Natural killer cell (primary cell): ENCODE measurements at regions not wholly inside any gene's neighbourhood (a gene's known extent, or its start where the extent isn't known, plus 50 kb on each side); places are given as distances from the start of the nearest gene placed in this dataset.
"Not testable (repeated sequence)": the region's sequence is repeated elsewhere in the genome, so short reads cannot be mapped to it uniquely, and the experiment has no call there.

Experiments
- ATAC-seq, 3 donors: fragments of 150-1000 bp in 2 of 3; fragments of 200-7000 bp in 1 of 3; cut with Tn5 transposase; 1 replicate in 1 of 3; 2 replicates in 2 of 3; pipeline ENCODE4 v1.10.0; 2021; ENCODE audit warnings: mild to moderate bottlenecking in 2 of 3, moderate library complexity in 2 of 3
- DNase-seq, 2 donors: peaks; one replicate each; pipeline versions ENCODE4 v3.0.0 to v3.0.0-alpha.2; 2013 to 2021; ENCODE audit warnings: mixed read lengths in 1 of 2
- H3K27ac ChIP-seq: one replicate; pipeline ENCODE4 v1.5.1; 2013; ENCODE audit warnings: mild to moderate bottlenecking, low read length
- H3K27me3 ChIP-seq: one replicate; pipeline ENCODE4 v1.6.1; 2013; ENCODE audit warnings: low read length; ENCODE audit not compliant: control insufficient read depth, insufficient read depth
- H3K36me3 ChIP-seq: one replicate; pipeline ENCODE4 v1.6.1; 2013; ENCODE audit warnings: low read length; ENCODE audit not compliant: control insufficient read depth, insufficient read depth
- H3K4me1 ChIP-seq: one replicate; pipeline ENCODE4 v1.6.1; 2013; ENCODE audit warnings: low read length; ENCODE audit not compliant: control insufficient read depth, insufficient read depth
- H3K4me3 ChIP-seq: one replicate; pipeline ENCODE4 v1.5.1; 2013; ENCODE audit warnings: low read length
- H3K9me3 ChIP-seq: one replicate; pipeline ENCODE4 v1.6.1; 2013; ENCODE audit warnings: low read length; ENCODE audit not compliant: control insufficient read depth, insufficient read depth
- H3K27ac Mint-ChIP-seq, 2 donors: one replicate each; pipeline ENCODE4 v1.8.0; 2022; ENCODE audit warnings: mild to moderate bottlenecking in 2 of 2, mixed read lengths in 2 of 2, moderate library complexity in 1 of 2
- H3K27me3 Mint-ChIP-seq, 2 donors: one replicate each; pipeline ENCODE4 v1.8.0; 2022; ENCODE audit warnings: low read depth in 2 of 2, mixed read lengths in 2 of 2
- H3K36me3 Mint-ChIP-seq: one replicate; pipeline ENCODE4 v1.8.0; 2022; ENCODE audit warnings: mixed read lengths
- H3K4me1 Mint-ChIP-seq, 2 donors: one replicate each; pipeline ENCODE4 v1.8.0; 2022; ENCODE audit warnings: mixed read lengths in 2 of 2
- H3K4me3 Mint-ChIP-seq: one replicate; pipeline ENCODE4 v1.8.0; 2022; ENCODE audit warnings: mild to moderate bottlenecking, moderate library complexity, mixed read lengths
- H3K9me3 Mint-ChIP-seq, 2 donors: one replicate each; pipeline ENCODE4 v1.8.0; 2022; ENCODE audit warnings: mixed read lengths in 2 of 2
- CTCF ChIP-seq: fragments of 200-600 bp; IDR thresholded peaks from one replicate; pipeline ENCODE4 v1.8.0; 2022; ENCODE audit warnings: antibody characterized with exemption
- WGBS: methylation state at CpG from one replicate; pipeline ENCODE4 v1.1.7; 2013; ENCODE audit warnings: missing lambda C conversion rate; ENCODE audit not compliant: insufficient coverage; 5-methylcytosine and 5-hydroxymethylcytosine counted together
- intact Hi-C: fragments of 100-400 bp; cut with micrococcal nuclease; formaldehyde crosslinking; loops from one replicate; pipeline ENCODE4 v1.14.2; 2022

GRCh38 chr1:163999131-163999530 is 559.9 kb upstream of the PBX1 start:
- WGBS: 100% methylated on average over 1 of the region's 1 CpG
- no peaks in the 10 kb centered on the region for H3K36me3 ChIP-seq
- H3K4me3 ChIP-seq: no peak overlapping the region
- Mint-ChIP-seq H3K27ac (no peak overlapping the region), H3K9me3 (peaks cover 4 to 11% of the 10 kb centered on the region in 2 donors), H3K4me3 (no peak overlapping the region), H3K27me3 (no peaks in the 10 kb centered on the region), H3K4me1 (no peaks in the 10 kb centered on the region), H3K36me3 (peaks cover 11% of the 10 kb centered on the region)
- H3K4me1 ChIP-seq: no peaks in the 10 kb centered on the region
- no peaks in the 10 kb centered on the region for H3K9me3 ChIP-seq
- intact Hi-C loops: no loop called here
- ATAC-seq (no peak), DNase-seq (no peak)
- no peaks in the 10 kb centered on the region for H3K27me3 ChIP-seq
- H3K27ac ChIP-seq: no peak overlapping the region
- no peak for TF ChIP-seq CTCF

GRCh38 chr1:164006186-164006585 is 552.8 kb upstream of the PBX1 start:
- H3K27ac Mint-ChIP-seq, H3K4me1 ChIP-seq, H3K4me1 Mint-ChIP-seq, intact Hi-C loops, H3K27me3 Mint-ChIP-seq, H3K4me3 Mint-ChIP-seq, H3K36me3 ChIP-seq, DNase-seq, H3K9me3 ChIP-seq, H3K27me3 ChIP-seq, ATAC-seq, H3K4me3 ChIP-seq, H3K27ac ChIP-seq: not testable (repeated sequence)
- Mint-ChIP-seq H3K36me3 (peaks cover 14% of the 10 kb centered on the region), H3K9me3 (peaks cover 8 to 22% of the 10 kb centered on the region in 2 donors)
- WGBS: no CpG with 5 or more reads among the region's 3 CpGs

GRCh38 chr1:164006621-164007020 is 552.4 kb upstream of the PBX1 start:
- peaks cover 8 to 22% of the 10 kb centered on the region in 2 donors for H3K9me3 Mint-ChIP-seq
- Histone ChIP-seq H3K27me3 (no peaks in the 10 kb centered on the region), H3K36me3 (no peaks in the 10 kb centered on the region), H3K27ac (no peak overlapping the region), H3K9me3 (no peaks in the 10 kb centered on the region), H3K4me3 (no peak overlapping the region), H3K4me1 (no peaks in the 10 kb centered on the region)
- ATAC-seq (no peak), DNase-seq (no peak)
- H3K27me3 Mint-ChIP-seq: no peaks in the 10 kb centered on the region
- peaks cover 12% of the 10 kb centered on the region for H3K36me3 Mint-ChIP-seq
- intact Hi-C loops: no loop called here
- no peak overlapping the region for H3K4me3 Mint-ChIP-seq
- no peak overlapping the region for H3K27ac Mint-ChIP-seq
- no peaks in the 10 kb centered on the region for H3K4me1 Mint-ChIP-seq
- TF ChIP-seq CTCF: no peak
- WGBS: 81% methylated on average over 3 of the region's 4 CpGs

GRCh38 chr1:164017239-164017638 is 541.7 kb upstream of the PBX1 start:
- H3K36me3 ChIP-seq: no peaks in the 10 kb centered on the region
- no peaks in the 10 kb centered on the region for H3K27me3 ChIP-seq
- intact Hi-C loops: no loop called here
- DNase-seq: no peak
- Mint-ChIP-seq H3K4me1 (no peaks in the 10 kb centered on the region), H3K27me3 (no peaks in the 10 kb centered on the region), H3K27ac (no peak overlapping the region), H3K9me3 (peaks cover 12 to 18% of the 10 kb centered on the region in 2 donors), H3K4me3 (no peak overlapping the region), H3K36me3 (no peaks in the 10 kb centered on the region)
- WGBS: 92% methylated on average over 1 of the region's 1 CpG
- peaks cover 6% of the 10 kb centered on the region for H3K9me3 ChIP-seq
- no peak for ATAC-seq
- no peak overlapping the region for H3K27ac ChIP-seq
- no peaks in the 10 kb centered on the region for H3K4me1 ChIP-seq
- H3K4me3 ChIP-seq: no peak overlapping the region
- no peak for TF ChIP-seq CTCF
